GM23338 (cell line): ENCODE measurements at regions not wholly inside any gene's neighbourhood (a gene's known extent, or its start where the extent isn't known, plus 50 kb on each side); places are given as distances from the start of the nearest gene placed in this dataset.

ENCODE experiments used
- ATAC-seq: fragments of 200-7000 bp; cut with Tn5 transposase; 3 replicates; pipeline ENCODE4 v1.9.1; 2020
- DNase-seq: peaks from one replicate; pipeline ENCODE4 v3.0.0-alpha.2; 2015; ENCODE audit warnings: low spot score
- H2AFZ ChIP-seq: fragments of 200-600 bp; sonication (generic); 2 replicates; pipeline ENCODE4 v1.8.0; 2016; ENCODE audit warnings: antibody characterized with exemption, mild to moderate bottlenecking, moderate library complexity
- H3F3A ChIP-seq: fragments of 200-600 bp; sonication (generic); replicated peaks from 2 replicates; pipeline ENCODE4 v1.8.0; 2017; ENCODE audit warnings: antibody characterized with exemption, mixed run types, low read depth
- H3K27ac ChIP-seq: fragments of 200-600 bp; sonication (generic); 2 replicates; pipeline ENCODE4 v1.6.1; 2016; ENCODE audit warnings: low read depth
- H3K27me3 ChIP-seq: fragments of 200-600 bp; sonication (generic); 2 replicates; pipeline ENCODE4 v1.8.0; 2016; ENCODE audit warnings: mild to moderate bottlenecking, mixed run types, moderate library complexity; ENCODE audit not compliant: insufficient read depth
- H3K36me3 ChIP-seq: fragments of 200-600 bp; sonication (generic); 2 replicates; pipeline ENCODE4 v1.8.0; 2016; ENCODE audit warnings: mild to moderate bottlenecking; ENCODE audit not compliant: insufficient read depth
- H3K4me1 ChIP-seq: fragments of 200-600 bp; sonication (generic); 2 replicates; pipeline ENCODE4 v1.8.0; 2016; ENCODE audit warnings: mild to moderate bottlenecking, moderate library complexity; ENCODE audit not compliant: insufficient read depth
- H3K4me2 ChIP-seq: fragments of 200-600 bp; sonication (generic); 2 replicates; pipeline ENCODE4 v1.7.1; 2017; ENCODE audit warnings: mixed run types
- H3K4me3 ChIP-seq: fragments of 200-600 bp; sonication (generic); 2 replicates; pipeline ENCODE4 v1.6.1; 2016; ENCODE audit warnings: mixed run types
- H3K79me2 ChIP-seq: fragments of 200-600 bp; sonication (generic); replicated peaks from 2 replicates; pipeline ENCODE4 v1.8.0; 2017; ENCODE audit warnings: mild to moderate bottlenecking; ENCODE audit not compliant: insufficient read depth
- H3K9me2 ChIP-seq: fragments of 200-600 bp; sonication (generic); 2 replicates; pipeline ENCODE4 v1.8.0; 2017; ENCODE audit not compliant: insufficient read depth
- H4K20me1 ChIP-seq: fragments of 200-600 bp; sonication (generic); replicated peaks from 2 replicates; pipeline ENCODE4 v1.8.0; 2017; ENCODE audit warnings: mild to moderate bottlenecking; ENCODE audit not compliant: insufficient read depth
- H3K27ac Mint-ChIP-seq: 2 replicates; pipeline ENCODE4 v1.8.0; 2020; ENCODE audit warnings: inconsistent platforms, mild to moderate bottlenecking, moderate library complexity, mixed read lengths
- H3K27me3 Mint-ChIP-seq: 3 replicates; pipeline ENCODE4 v1.8.0; 2022; ENCODE audit warnings: low read depth, mild to moderate bottlenecking, moderate library complexity, mixed read lengths, inconsistent platforms; ENCODE audit not compliant: insufficient read depth, poor library complexity
- H3K36me3 Mint-ChIP-seq: 3 replicates; pipeline ENCODE4 v1.8.0; 2021; ENCODE audit warnings: low read depth, mild to moderate bottlenecking, inconsistent platforms, moderate library complexity, mixed read lengths
- H3K4me1 Mint-ChIP-seq: 3 replicates; pipeline ENCODE4 v1.8.0; 2020; ENCODE audit warnings: mild to moderate bottlenecking, inconsistent platforms, mixed read lengths
- H3K4me3 Mint-ChIP-seq: 3 replicates; pipeline ENCODE4 v1.8.0; 2021; ENCODE audit warnings: moderate library complexity, mild to moderate bottlenecking, inconsistent platforms, mixed read lengths
- H3K9me3 Mint-ChIP-seq: 3 replicates; pipeline ENCODE4 v1.8.0; 2020; ENCODE audit warnings: moderate library complexity, mild to moderate bottlenecking, inconsistent platforms, mixed read lengths
- CREB1 ChIP-seq: fragments of 250-450 bp; sonication (Bioruptor Pico); IDR thresholded peaks from 2 replicates; pipeline ENCODE4 v1.5.0; 2020; ENCODE audit warnings: low read depth, mild to moderate bottlenecking, moderate library complexity
- EZH2 ChIP-seq: fragments of 200-600 bp; sonication (generic); IDR thresholded peaks from one replicate; pipeline ENCODE4 v1.8.0; 2017; ENCODE audit warnings: antibody characterized with exemption, mild to moderate bottlenecking, low read depth; ENCODE audit not compliant: unreplicated experiment
- EZH2phosphoT487 ChIP-seq: fragments of 200-600 bp; sonication (generic); IDR thresholded peaks from one replicate; pipeline ENCODE4 v1.8.1; 2018; ENCODE audit warnings: antibody characterized with exemption; ENCODE audit not compliant: unreplicated experiment
- JUNB ChIP-seq: IDR thresholded peaks from one replicate; pipeline ENCODE4 v1.6.1; 2016; ENCODE audit warnings: antibody characterized with exemption; ENCODE audit not compliant: unreplicated experiment
- NANOG ChIP-seq: IDR thresholded peaks from 2 replicates; pipeline ENCODE4 v1.6.1; 2016; ENCODE audit warnings: antibody characterized with exemption, borderline replicate concordance
- POLR2AphosphoS5 ChIP-seq: IDR thresholded peaks from 2 replicates; pipeline ENCODE4 v1.6.1; 2016; ENCODE audit warnings: antibody characterized with exemption, low read depth
- REST ChIP-seq: IDR thresholded peaks from one replicate; pipeline ENCODE4 v1.6.1; 2018; ENCODE audit warnings: antibody characterized with exemption; ENCODE audit not compliant: unreplicated experiment
- STAT1 ChIP-seq: IDR thresholded peaks from one replicate; pipeline ENCODE4 v1.6.1; 2016; ENCODE audit warnings: antibody characterized with exemption; ENCODE audit not compliant: unreplicated experiment
- ZNF114 ChIP-seq: fragments of 250-450 bp; sonication (Bioruptor Pico); IDR thresholded peaks from 2 replicates; pipeline ENCODE4 v1.5.0; 2020; ENCODE audit warnings: mild to moderate bottlenecking, moderate library complexity
- ZNF331 ChIP-seq: fragments of 250-450 bp; sonication (Bioruptor Pico); IDR thresholded peaks from 2 replicates; pipeline ENCODE4 v1.5.0; 2020; ENCODE audit warnings: low read depth, mild to moderate bottlenecking, moderate library complexity
- TF ChIP-seq, protein P1 (sequence below): IDR thresholded peaks from 2 replicates; pipeline ENCODE4 v1.6.1; 2016; ENCODE audit warnings: antibody characterized with exemption
- TF ChIP-seq, protein P2 (sequence below): fragments of 250-450 bp; sonication (Bioruptor Pico); IDR thresholded peaks from 2 replicates; pipeline ENCODE4 v1.5.0; 2020; ENCODE audit warnings: mild to moderate bottlenecking, moderate library complexity
- TF ChIP-seq, protein P3 (sequence below), 2 experiments: fragments of 200-600 bp in 1 of 2; sonication (generic) in 1 of 2; conservative IDR thresholded peaks; 2 replicates each; pipeline versions ENCODE4 v1.5.1 to v1.6.1; 2016 to 2017; ENCODE audit warnings: antibody characterized with exemption in 2 of 2, low read depth in 2 of 2, mild to moderate bottlenecking in 2 of 2, moderate library complexity in 1 of 2

DNA sequence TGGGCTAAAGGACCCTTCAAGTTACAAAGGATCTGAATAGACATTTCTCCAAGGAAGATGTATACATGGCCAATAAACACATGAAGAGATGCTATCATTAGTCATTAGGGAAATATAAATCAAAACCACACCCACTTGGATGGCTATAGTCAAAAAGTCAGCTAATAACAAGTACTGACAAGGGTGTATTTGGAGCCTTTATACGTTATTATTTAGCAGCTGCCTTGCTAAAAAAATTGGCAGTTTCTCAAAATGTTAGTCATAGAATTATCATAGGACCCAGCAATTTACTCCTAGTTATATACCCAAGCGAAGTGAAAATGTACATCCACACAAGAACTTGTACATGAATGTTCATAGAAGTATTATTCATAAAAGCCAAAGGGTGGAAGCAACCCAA is 112.7 kb upstream of the DUSP21 start:
- Mint-ChIP-seq H3K36me3 (no peaks in the 10 kb centered on the region), H3K4me1 (no peaks in the 10 kb centered on the region), H3K4me3 (no peak overlapping the region), H3K27me3 (peaks cover 2% of the 10 kb centered on the region), H3K9me3 (no peaks in the 10 kb centered on the region), H3K27ac (no peak overlapping the region)
- H3K36me3 ChIP-seq, result no peaks in the 10 kb centered on the region
- no peak overlapping the region for H3K4me3 ChIP-seq
- H3K9me2 ChIP-seq, result no peaks in the 10 kb centered on the region
- H4K20me1 ChIP-seq, result no peaks in the 10 kb centered on the region
- no peak overlapping the region for H3K4me2 ChIP-seq
- ATAC-seq (no peak), DNase-seq (no peak)
- no peak overlapping the region for H3K27ac ChIP-seq
- no peaks in the 10 kb centered on the region for H3K79me2 ChIP-seq
- TF ChIP-seq, protein P1, sequence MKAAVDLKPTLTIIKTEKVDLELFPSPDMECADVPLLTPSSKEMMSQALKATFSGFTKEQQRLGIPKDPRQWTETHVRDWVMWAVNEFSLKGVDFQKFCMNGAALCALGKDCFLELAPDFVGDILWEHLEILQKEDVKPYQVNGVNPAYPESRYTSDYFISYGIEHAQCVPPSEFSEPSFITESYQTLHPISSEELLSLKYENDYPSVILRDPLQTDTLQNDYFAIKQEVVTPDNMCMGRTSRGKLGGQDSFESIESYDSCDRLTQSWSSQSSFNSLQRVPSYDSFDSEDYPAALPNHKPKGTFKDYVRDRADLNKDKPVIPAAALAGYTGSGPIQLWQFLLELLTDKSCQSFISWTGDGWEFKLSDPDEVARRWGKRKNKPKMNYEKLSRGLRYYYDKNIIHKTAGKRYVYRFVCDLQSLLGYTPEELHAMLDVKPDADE, result no peak
- TF ChIP-seq POLR2AphosphoS5 (no peak), REST (no peak), EZH2 (no peak), EZH2phosphoT487 (no peak), NANOG (no peak), JUNB (no peak), CREB1 (CRISPR knock-in tag) (no peak), ZNF331 (no peak), STAT1 (no peak), ZNF114 (CRISPR knock-in tag) (no peak)
- TF ChIP-seq, protein P2, sequence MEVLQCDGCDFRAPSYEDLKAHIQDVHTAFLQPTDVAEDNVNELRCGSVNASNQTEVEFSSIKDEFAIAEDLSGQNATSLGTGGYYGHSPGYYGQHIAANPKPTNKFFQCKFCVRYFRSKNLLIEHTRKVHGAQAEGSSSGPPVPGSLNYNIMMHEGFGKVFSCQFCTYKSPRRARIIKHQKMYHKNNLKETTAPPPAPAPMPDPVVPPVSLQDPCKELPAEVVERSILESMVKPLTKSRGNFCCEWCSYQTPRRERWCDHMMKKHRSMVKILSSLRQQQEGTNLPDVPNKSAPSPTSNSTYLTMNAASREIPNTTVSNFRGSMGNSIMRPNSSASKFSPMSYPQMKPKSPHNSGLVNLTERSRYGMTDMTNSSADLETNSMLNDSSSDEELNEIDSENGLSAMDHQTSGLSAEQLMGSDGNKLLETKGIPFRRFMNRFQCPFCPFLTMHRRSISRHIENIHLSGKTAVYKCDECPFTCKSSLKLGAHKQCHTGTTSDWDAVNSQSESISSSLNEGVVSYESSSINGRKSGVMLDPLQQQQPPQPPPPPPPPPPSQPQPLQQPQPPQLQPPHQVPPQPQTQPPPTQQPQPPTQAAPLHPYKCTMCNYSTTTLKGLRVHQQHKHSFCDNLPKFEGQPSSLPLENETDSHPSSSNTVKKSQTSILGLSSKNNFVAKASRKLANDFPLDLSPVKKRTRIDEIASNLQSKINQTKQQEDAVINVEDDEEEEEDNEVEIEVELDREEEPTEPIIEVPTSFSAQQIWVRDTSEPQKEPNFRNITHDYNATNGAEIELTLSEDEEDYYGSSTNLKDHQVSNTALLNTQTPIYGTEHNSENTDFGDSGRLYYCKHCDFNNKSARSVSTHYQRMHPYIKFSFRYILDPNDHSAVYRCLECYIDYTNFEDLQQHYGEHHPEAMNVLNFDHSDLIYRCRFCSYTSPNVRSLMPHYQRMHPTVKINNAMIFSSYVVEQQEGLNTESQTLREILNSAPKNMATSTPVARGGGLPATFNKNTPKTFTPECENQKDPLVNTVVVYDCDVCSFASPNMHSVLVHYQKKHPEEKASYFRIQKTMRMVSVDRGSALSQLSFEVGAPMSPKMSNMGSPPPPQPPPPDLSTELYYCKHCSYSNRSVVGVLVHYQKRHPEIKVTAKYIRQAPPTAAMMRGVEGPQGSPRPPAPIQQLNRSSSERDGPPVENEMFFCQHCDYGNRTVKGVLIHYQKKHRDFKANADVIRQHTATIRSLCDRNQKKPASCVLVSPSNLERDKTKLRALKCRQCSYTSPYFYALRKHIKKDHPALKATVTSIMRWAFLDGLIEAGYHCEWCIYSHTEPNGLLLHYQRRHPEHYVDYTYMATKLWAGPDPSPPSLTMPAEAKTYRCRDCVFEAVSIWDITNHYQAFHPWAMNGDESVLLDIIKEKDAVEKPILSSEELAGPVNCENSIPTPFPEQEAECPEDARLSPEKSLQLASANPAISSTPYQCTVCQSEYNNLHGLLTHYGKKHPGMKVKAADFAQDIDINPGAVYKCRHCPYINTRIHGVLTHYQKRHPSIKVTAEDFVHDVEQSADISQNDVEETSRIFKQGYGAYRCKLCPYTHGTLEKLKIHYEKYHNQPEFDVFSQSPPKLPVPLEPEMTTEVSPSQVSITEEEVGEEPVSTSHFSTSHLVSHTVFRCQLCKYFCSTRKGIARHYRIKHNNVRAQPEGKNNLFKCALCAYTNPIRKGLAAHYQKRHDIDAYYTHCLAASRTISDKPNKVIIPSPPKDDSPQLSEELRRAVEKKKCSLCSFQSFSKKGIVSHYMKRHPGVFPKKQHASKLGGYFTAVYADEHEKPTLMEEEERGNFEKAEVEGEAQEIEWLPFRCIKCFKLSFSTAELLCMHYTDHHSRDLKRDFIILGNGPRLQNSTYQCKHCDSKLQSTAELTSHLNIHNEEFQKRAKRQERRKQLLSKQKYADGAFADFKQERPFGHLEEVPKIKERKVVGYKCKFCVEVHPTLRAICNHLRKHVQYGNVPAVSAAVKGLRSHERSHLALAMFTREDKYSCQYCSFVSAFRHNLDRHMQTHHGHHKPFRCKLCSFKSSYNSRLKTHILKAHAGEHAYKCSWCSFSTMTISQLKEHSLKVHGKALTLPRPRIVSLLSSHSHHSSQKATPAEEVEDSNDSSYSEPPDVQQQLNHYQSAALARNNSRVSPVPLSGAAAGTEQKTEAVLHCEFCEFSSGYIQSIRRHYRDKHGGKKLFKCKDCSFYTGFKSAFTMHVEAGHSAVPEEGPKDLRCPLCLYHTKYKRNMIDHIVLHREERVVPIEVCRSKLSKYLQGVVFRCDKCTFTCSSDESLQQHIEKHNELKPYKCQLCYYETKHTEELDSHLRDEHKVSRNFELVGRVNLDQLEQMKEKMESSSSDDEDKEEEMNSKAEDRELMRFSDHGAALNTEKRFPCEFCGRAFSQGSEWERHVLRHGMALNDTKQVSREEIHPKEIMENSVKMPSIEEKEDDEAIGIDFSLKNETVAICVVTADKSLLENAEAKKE (CRISPR knock-in tag), result no peak
- TF ChIP-seq, protein P3, sequence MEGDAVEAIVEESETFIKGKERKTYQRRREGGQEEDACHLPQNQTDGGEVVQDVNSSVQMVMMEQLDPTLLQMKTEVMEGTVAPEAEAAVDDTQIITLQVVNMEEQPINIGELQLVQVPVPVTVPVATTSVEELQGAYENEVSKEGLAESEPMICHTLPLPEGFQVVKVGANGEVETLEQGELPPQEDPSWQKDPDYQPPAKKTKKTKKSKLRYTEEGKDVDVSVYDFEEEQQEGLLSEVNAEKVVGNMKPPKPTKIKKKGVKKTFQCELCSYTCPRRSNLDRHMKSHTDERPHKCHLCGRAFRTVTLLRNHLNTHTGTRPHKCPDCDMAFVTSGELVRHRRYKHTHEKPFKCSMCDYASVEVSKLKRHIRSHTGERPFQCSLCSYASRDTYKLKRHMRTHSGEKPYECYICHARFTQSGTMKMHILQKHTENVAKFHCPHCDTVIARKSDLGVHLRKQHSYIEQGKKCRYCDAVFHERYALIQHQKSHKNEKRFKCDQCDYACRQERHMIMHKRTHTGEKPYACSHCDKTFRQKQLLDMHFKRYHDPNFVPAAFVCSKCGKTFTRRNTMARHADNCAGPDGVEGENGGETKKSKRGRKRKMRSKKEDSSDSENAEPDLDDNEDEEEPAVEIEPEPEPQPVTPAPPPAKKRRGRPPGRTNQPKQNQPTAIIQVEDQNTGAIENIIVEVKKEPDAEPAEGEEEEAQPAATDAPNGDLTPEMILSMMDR (conservative IDR thresholded peaks at IDR 0.05; ENCODE audit: low read depth in 2 of 2), result no peak
- H2AFZ ChIP-seq, result no peak overlapping the region
- no peaks in the 10 kb centered on the region for H3K4me1 ChIP-seq
- H3K27me3 ChIP-seq, result no peaks in the 10 kb centered on the region
- H3F3A ChIP-seq, result no peaks in the 10 kb centered on the region
